GM18498 (cell line): ENCODE measurements at regions not wholly inside any gene's neighbourhood (a gene's known extent, or its start where the extent isn't known, plus 50 kb on each side); places are given as distances from the start of the nearest gene placed in this dataset.
A peak's percentile ranks its signal among the peaks of the same experiment; 100 is the strongest.
"Not testable (repeated sequence)": the region's sequence is repeated elsewhere in the genome, so short reads cannot be mapped to it uniquely, and the experiment has no call there.

Experiments
- ATAC-seq: cut with Tn5 transposase; IDR thresholded peaks from one replicate; pipeline ENCODE4 v1.9.1; 2021; ENCODE audit warnings: mild to moderate bottlenecking, moderate library complexity; ENCODE audit not compliant: unreplicated experiment

DNA sequence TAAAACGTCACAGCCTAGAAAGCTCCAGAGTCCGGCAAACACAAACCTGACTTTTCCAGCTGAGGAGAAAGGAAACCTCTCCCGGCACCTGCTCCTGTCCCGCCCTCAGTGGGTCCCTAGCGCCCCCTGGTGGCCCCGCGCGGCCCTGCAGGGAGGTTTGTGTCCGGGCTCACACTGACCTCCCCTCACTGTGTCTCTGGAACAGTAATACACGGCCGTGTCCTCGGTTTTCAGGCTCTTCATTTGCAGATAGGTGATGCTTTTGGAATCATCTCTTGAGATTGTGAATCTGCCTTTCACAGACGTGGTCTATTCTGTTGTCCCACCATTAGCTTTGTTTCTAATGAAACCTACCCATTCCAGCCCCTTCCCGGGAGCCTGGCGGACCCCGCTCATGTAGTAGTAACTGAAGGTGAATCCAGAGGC is 731.2 kb downstream of the TMEM121 start:
- not testable (repeated sequence) for ATAC-seq

DNA sequence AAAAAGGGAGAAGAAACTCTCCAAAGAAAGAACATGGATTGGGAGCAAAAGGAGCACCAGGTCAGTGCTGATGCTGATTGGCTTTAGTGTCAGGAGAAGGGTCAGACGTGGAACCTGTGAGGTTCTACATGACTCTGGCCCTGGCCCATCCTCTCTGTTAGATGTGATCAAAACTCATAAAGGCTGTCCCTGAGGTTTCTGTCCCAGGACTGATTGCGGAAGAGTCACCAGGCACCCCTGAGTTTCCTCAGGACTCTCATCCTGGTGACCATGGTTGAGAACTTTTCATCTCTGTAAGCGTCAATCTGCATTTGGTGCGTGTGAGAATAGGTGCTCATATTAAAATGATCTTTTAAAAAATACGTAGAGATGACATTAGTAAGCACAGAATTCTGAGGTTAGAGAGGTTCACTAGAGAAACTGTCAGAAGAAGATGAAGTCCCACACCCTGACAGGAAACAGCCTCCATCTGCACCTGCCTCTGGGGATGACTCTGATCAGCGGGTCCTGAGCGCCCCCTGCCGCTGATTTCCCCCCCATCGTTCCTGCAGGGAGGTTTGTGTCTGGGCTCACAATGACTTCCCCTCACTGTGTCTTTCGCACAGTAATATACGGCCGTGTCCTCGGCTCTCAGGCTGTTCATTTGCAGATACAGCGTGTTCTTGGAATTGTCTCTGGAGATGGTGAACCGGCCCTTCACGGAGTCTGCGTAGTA is 741.8 kb downstream of the TMEM121 start:
- no peak for ATAC-seq

DNA sequence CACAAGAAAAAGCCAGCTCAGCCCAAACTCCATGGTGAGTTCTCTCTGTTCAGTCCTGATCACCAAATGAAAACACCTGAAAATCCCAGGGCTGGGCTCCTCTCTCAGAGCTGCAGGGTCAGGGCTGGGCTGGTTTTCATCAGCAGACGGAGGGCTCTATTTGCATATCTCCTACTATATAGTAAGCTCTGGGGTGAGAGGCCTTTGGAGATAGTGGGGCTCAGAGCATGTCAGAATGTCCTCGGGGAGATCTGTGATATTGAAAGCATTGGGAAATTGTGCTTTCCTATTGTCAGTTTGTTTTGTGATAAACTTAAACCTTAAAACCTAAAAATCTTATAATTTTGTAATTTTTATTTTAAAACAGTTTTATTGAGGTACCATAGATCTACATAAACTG is 742.6 kb downstream of the TMEM121 start:
- ATAC-seq, result no peak

DNA sequence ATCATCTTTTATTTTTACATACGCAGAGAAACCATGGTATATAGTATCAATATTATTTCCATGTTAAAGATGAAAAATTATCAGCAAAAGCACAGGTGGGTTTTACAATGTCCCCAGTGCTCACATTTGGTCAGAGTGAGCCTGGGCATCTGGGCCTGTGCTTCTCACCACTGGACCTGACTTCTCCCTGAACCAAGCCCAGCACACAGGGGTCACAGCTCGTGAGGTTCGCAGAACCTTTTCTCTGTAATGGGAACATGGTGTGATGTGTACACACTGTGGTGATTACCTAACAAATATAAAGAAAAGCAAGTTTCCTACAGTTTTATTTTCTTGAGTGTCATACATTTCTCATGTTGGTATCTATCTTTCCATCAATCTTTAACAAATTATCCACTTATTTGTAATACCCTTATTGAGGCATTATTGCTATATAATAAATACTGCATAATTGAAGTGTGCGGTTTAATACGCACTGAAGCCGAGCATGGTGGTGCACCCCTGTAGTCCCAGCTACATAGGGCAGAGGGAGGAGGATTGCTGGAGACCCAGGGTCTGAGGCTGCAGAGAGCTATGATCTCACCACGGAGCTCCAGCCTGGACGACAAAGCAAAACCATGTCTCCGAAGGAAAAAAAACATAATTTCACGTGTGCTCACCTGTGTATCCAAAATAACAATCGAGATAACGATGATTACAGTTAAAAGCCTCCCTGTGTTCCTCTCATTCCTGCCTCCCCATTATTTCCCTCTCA is 743.2 kb downstream of the TMEM121 start:
- no peak for ATAC-seq

DNA sequence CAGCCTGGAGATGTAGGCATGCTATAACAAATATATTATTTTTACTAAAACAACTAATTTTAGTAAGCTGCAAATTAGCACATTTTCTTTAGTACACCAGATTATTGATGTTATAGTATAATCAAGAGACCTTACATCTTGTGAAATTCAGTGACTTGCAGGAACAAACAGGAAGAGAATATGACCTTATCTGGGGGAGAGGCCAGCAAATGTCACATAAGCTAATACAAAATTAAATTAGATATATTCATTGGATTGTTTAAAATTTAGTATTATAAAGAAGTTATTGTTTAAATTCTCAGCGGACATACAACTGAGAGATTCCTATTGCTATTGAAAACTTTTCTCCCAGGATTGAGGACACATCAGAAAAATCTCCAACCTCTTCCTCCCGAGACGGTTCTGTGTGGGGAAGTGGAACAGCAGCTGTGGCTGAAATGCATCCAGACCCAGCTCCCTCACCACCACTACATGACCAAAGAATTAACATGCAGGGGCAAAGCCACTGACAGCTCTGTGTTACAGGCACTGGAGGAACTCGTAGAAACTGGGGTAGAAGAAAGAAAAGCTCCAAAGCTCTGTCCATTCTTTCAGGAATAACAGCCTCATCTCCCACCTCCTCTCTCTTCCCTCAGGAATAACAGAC is 744.2 kb downstream of the TMEM121 start:
- not testable (repeated sequence) for ATAC-seq

DNA sequence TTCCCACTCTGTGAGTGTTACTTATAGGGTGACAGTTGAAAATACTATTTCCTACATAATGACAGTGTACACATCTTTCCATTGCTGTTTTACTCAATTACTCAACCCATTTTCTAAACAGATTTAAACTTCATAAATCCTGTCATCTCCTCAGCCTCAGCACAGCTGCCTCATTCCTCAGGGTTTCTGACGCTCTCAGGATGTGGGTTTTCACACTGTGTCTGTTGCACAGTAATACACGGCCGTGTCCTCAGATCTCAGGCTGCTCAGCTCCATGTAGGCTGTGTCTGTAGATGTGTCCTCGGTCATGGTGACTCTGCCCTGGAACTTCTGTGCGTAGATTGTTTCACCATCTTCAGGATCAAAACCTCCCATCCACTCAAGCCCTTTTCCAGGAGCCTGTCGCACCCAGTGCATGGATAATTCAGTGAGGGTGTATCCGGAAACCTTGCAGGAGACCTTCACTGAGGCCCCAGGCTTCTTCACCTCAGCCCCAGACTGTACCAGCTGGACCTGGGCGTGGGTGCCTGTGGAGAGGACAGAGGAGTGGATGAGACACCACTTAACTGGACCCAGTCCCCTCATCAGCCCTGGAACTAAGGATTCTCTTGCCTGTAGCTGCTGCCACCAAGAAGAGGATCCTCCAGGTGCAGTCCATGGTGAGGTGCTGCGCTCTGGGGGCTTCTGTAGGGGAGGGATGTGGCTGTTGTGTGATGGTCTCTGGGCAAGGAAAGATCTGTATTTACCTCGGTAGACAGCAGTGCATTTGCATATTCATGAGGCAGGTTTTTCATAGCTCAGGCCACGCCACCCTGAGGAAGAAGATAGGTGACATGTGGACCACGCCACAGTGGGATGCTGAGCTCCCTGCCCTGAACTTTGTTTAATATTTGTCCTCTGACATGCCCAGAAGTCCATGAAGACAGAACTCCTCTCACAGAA is 750.2 kb downstream of the TMEM121 start:
- ATAC-seq, result no peak

DNA sequence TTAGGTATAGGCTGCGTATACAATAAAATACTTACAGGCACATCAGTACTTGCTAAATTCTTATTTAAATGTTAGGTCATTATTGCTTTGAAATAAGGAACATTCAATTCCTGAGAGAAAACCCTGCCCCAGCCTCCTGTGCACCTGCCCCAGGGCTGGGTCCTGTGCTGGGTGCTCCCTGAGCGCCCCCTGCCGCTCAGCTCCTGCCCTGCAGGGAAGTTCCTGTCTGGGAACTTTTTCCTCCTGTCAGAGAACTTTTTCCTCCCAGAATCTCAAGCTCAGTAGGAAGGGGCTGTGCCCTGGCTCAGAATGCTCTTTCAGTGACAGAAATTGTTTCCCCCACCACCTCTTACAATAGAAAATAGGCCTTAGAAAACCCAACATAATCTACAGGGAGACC is 751.1 kb downstream of the TMEM121 start:
- ATAC-seq, result no peak

DNA sequence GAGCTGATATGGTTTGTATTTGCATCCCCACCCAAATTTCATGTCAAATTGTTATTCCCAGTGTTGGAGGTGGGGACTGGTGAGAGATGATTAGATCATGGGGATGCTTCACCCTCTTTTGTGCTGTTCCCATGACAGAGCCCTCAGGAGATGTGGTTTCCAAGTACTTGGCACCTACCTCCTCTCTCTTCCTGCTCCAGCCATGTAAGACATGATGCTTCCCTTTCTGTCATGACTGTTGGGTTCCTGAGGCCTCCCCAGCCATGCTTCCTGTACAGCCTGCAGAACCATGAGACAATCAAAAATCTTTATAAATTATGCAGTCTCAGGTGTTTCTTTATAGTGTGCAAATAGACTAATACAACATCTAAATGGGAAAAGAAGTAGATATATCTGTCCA is 754.5 kb downstream of the TMEM121 start:
- ATAC-seq, result no peak

DNA sequence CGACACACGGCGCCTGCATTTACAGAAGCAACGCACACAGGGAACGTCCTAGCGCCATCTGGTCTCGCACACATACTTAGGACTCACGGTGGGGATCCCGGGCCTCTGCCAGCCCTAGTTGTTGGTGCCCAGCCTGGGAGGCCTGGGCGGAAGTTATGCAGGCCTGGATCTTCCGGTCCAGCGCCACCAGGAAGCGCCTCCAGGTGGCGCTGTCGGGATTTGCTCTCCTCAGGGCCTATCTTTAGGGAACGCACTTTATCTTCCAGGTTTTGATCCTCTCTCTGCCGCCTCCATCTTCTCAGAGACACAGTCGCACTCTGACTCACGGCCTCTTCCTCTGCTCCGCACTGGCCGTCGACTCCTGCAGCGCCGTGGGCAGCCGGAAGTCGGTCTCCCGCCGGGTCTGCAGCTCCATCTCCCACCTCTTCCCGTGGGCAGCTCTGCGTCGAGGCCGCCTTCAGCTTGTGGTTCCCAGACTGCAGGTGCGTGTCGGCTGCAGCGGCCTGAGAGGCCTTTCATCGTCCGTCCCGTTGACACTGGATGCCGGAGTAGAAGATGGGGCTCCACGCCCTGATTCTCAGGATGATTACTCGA is 760.4 kb downstream of the TMEM121 start:
- ATAC-seq, result no peak

DNA sequence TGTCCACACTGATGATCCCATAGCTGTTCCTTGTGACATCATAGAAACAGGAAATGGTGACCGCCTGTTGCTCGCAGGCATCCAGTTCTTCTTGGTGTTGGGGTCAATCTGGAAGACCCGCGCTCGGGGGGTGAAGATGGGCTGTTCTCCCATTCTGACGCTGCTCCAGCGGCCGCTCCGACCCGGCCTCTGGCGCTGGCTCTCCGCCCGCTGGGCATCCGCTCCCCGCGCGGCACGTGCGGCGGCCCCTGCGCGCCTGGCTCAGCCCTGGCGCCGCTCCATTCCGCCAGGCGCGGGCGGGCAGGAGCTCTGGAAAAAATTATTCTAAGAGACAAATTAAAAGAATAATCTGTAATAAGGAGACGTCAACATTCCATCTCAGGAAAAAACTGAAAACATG is 761.1 kb downstream of the TMEM121 start:
- no peak for ATAC-seq

DNA sequence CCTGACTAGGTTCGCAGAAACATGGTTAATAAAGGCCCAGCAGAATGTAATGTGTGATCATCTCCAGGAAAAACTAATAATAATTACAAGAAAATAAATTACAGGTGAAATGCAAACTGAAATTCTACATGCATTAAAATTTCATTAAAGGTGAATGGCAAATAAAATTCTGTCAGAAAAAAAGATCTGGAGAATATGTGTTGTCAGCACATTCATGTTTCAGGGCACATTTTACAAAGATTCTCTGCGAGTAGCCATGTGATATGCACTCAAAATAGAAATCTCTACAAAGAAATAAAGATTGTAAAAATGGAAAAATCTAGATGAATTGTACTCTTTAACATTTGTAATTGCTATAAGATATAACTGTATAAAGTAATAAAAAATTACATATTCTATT is 765.2 kb downstream of the TMEM121 start:
- ATAC-seq, result no peak

DNA sequence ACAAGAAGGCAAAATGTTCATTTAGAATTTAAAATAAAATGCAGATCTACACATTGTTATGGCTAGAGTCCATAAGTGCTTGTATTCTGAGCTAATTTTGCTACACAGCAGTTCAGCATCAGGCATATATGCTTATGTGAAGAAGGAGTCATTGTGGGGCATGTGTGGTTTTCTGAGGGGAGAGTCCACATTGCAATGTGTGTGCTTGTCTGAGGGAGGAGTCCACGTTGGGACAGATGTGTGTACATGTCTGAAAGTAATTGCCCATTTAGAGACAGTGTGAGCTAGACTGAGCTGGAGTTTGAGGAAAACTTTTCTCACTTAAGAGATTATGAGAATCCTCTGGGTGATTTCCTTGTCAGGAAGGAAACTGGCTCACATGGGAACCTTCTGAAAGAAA is 767.9 kb downstream of the TMEM121 start:
- no peak for ATAC-seq

DNA sequence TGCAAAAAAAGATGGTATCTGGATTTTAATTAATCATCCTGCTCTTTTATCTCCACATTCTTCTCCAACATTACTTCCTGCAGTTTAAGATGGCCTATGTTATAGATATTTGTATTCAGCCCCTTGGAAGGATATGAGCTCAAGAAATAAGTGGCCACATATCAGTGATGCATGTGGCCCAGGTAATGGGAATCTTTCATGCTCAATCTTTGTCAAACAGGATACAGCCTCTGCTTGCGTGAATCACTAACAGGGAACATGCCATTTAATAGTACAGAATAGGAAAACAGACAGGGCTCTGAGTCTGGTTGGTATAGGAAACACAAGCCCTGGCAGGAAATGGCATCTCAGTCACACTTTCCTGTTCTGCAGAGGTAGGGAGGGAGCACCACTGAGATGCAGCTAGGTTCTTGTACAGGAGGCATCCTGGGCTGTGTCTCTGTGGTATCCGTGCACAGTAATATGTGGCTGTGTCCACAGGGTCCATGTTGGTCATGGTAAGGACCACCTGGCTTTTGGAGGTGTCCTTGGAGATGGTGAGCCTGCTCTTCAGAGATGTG is 774.6 kb downstream of the TMEM121 start:
- ATAC-seq, result not testable (repeated sequence)

DNA sequence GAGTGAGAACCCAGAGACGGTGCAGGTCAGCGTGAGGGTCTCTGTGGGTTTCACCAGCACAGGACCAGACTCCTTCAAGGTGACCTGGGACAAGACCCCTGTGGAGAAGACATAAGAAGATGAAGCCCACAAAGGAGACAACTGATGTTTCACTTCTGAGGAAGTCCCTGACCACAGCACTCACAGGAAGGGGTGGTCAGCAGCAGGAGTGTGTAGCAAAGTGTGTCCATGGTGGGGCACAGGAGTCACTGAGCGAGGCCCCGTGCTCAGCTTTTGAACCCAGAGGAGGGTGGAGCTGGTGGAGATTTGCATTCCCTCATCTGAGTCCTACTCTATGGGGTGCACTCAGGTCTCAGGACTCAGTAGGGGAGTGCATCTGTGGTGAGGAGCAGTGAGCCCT is 775.2 kb downstream of the TMEM121 start:
- ATAC-seq, result not testable (repeated sequence)

DNA sequence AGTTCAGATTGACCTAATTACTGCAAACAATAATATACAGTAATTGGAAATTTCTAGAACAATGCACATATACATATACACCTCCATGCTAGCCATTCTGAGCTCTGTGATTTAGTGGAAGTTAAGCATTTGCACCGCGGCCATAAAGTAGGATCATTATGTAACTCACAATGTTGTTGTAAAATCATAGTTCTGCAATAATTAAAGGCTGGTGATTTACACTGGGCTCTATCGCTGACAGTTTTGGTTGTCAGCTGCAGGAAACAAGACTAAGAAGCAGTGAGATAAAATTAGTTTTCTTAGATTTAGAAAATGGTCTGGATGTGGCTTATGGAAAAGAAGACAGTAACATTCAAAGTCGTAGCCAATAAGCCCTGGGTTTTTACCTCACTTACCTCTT is 776.3 kb downstream of the TMEM121 start:
- no peak for ATAC-seq

DNA sequence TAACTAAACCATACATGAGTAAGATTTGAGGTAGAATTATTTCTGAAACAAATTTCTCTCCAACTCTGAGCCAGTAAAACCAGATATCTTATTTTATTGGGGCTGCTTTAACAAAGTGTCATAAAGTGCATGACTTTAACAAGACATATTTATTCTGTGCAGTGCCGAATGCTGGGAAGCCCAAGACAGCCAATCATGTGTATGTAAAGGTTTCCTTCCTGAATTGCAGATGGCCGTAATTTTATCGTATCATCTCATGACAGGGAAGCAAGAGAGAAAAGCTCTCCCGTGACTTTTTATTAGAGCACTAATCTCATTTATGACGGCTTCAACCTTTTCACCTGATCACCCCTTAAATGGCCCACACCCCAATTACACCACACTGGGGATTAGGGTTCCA is 777.9 kb downstream of the TMEM121 start:
- no peak for ATAC-seq

DNA sequence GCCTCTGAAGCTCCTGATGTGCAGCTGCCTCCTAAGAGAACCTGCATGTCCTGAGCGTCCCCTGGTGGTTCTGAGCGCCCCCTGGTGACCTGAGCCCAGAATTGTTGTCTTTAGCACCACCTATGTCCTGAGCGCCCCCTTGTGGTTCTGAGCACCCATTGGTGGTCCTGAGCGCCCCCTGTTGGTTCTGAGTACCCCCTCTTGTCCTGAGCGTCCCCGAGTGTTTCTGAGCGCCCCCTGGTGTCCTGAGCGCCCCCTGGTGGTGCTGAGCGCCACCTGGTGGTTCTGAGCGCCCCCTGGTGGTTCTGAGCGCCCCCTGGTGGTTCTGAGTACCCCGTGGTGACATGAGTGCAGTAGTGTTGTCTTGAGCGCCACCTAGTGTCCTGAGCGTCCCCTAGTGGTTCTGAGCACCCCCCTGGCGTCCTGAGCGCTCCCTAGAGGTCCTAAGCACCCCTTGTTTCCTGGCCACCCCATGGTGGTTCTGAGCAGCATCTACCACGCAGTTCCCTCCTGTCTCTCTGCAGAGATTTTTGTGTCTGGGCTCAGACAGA is 782.5 kb downstream of the TMEM121 start:
- ATAC-seq, result peak; percentile 94

DNA sequence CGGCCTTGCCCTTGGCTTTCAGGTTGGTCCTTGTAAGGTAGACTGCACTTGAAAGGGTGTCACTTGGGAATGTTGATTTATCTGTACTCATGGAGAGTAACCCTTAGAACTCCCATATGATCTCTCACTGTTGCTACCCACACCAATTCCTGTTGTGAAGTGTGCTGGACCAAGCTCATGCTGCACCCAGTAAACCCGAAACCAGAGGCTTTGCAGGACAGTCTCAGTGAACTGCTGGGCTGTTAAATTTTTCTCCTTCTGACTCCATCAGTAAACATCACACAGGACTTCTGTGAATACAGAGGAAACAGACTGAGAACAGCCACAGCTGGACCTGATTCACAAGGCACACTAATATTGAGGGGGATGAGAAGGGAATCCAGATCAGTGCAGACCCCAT is 783.0 kb downstream of the TMEM121 start:
- no peak for ATAC-seq

DNA sequence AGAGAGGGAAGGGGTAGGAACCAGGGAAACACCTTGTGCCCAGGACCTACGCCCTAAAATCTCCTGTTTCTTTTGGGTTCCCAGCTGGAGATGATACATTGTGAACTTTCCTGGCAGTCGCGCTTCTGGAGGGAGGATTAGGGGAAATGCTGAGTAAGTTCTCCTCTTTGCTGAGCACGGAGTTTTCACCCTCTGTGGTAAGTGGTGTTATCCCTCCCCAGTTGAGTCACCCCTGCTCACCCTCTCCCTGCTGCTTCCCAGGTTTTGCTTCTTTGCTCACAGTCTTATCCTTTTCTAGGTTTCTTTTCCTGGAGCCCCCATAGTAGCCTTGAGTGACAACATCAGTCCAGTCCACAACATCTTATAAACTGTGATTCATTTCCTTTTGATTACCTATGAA is 789.1 kb downstream of the TMEM121 start:
- ATAC-seq, result no peak

DNA sequence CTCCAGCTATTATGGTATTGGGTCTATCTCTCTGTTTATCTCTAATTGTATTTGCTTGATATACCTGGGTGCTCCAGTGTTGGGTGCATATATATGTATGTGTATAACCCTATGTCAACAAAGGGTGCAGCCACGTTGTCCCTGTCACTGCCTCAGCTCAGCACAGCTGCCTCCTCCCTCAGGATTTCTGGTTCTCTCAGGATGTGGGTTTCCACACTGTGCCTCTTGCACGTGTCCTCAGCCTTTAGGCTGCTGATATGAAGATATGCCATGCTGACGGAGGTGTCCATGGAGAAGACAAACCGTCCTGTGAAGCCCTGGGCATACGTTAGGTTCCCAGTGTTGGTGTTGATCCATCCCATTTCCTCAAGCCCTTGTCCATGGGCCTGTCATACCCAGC is 791.2 kb downstream of the TMEM121 start:
- no peak for ATAC-seq
